ENCODE measurements at regions not wholly inside any gene's neighbourhood (a gene's known extent, or its start where the extent isn't known, plus 50 kb on each side); places are given as distances from the start of the nearest gene placed in this dataset.

- no peaks in the 10 kb centered on the region for H3K4me1 ChIP-seq (ENCODE audit: low read depth)
- H3K4me3 ChIP-seq = no peak overlapping the region
- H3K36me3 ChIP-seq = no peaks in the 10 kb centered on the region
- no peaks in the 10 kb centered on the region for H3K9me3 ChIP-seq (ENCODE audit: low read depth)
- H3K27me3 ChIP-seq = no peaks in the 10 kb centered on the region
- no peak overlapping the region for H3K27ac ChIP-seq
- TF ChIP-seq CTCF (IDR thresholded peaks at IDR 0.05; ENCODE audit: low read depth, low read length) = no peak
- DNase-seq (ENCODE audit: low read depth in 1 of 2, low spot score in 1 of 2) = peak in 1 of 2 donors; percentile 54
Measured at GRCh38 chr6:130769861-130770260, 57.3 kb upstream of the SMLR1 start.

- Histone ChIP-seq H3K27me3 (no peaks in the 10 kb centered on the region), H3K9me3 (ENCODE audit: low read depth) (no peaks in the 10 kb centered on the region), H3K36me3 (no peaks in the 10 kb centered on the region), H3K27ac (no peak overlapping the region), H3K4me1 (ENCODE audit: low read depth) (no peaks in the 10 kb centered on the region), H3K4me3 (no peak overlapping the region)
- no peak for TF ChIP-seq CTCF (IDR thresholded peaks at IDR 0.05; ENCODE audit: low read depth, low read length)
- DNase-seq (ENCODE audit: low read depth in 1 of 2, low spot score in 1 of 2) = no peak
Measured at GRCh38 chr6:130771741-130772140, 55.5 kb upstream of the SMLR1 start.

GRCh38 chr6:130773860-130774259 is 53.3 kb upstream of the SMLR1 start:
- H3K27ac ChIP-seq = no peak overlapping the region
- no peaks in the 10 kb centered on the region for H3K9me3 ChIP-seq (ENCODE audit: low read depth)

GRCh38 chr6:130775411-130776012 is 51.7 kb upstream of the SMLR1 start:
- no peaks in the 10 kb centered on the region for H3K27me3 ChIP-seq
- no peak for TF ChIP-seq CTCF (IDR thresholded peaks at IDR 0.05; ENCODE audit: low read depth, low read length)
- H3K36me3 ChIP-seq = no peaks in the 10 kb centered on the region
- no peak overlapping the region for H3K4me3 ChIP-seq
- no peak overlapping the region for H3K27ac ChIP-seq
- H3K4me1 ChIP-seq (ENCODE audit: low read depth) = no peaks in the 10 kb centered on the region
- no peak for DNase-seq (ENCODE audit: low read depth in 1 of 2, low spot score in 1 of 2)
- no peaks in the 10 kb centered on the region for H3K9me3 ChIP-seq (ENCODE audit: low read depth)

More at GRCh38 chr6:130773860-130774259, 53.3 kb upstream of the SMLR1 start:
- Histone ChIP-seq H3K36me3 (no peaks in the 10 kb centered on the region), H3K27me3 (no peaks in the 10 kb centered on the region), H3K4me3 (no peak overlapping the region), H3K4me1 (ENCODE audit: low read depth) (no peaks in the 10 kb centered on the region)
- no peak for TF ChIP-seq CTCF (IDR thresholded peaks at IDR 0.05; ENCODE audit: low read depth, low read length)
- DNase-seq (ENCODE audit: low read depth in 1 of 2, low spot score in 1 of 2) = no peak

GRCh38 chr6:130776287-130776925 is 50.8 kb upstream of the SMLR1 start:
- Histone ChIP-seq H3K36me3 (no peaks in the 10 kb centered on the region), H3K4me1 (ENCODE audit: low read depth) (no peaks in the 10 kb centered on the region), H3K9me3 (ENCODE audit: low read depth) (no peaks in the 10 kb centered on the region), H3K27me3 (no peaks in the 10 kb centered on the region), H3K4me3 (no peak overlapping the region), H3K27ac (no peak overlapping the region)
- DNase-seq (ENCODE audit: low read depth in 1 of 2, low spot score in 1 of 2) = no peak
- TF ChIP-seq CTCF (IDR thresholded peaks at IDR 0.05; ENCODE audit: low read depth, low read length) = no peak
